GM13977 (cell line): ENCODE measurements at regions not wholly inside any gene's neighbourhood (a gene's known extent, or its start where the extent isn't known, plus 50 kb on each side); places are given as distances from the start of the nearest gene placed in this dataset.

ENCODE experiments used
- DNase-seq: peaks from one replicate; pipeline ENCODE4 v3.0.0; 2012; ENCODE audit warnings: low spot score
- in situ Hi-C: fragments of 300-500 bp; cut with MboI; formaldehyde crosslinking; loops from one replicate; pipeline ENCODE4 v1.12.0; 2022; ENCODE audit warnings: low sequenced_read_pairs, low pct_unique_long_range_greater_than_20kb, mixed read lengths, inconsistent platforms; ENCODE audit not compliant: unreplicated experiment
- TF ChIP-seq, protein P1 (sequence below): IDR thresholded peaks from 2 replicates; pipeline ENCODE4 v1.5.1; 2012; ENCODE audit warnings: mild to moderate bottlenecking, control low read depth; ENCODE audit not compliant: insufficient read depth; ENCODE audit errors: extremely low read depth, missing control alignments

DNA sequence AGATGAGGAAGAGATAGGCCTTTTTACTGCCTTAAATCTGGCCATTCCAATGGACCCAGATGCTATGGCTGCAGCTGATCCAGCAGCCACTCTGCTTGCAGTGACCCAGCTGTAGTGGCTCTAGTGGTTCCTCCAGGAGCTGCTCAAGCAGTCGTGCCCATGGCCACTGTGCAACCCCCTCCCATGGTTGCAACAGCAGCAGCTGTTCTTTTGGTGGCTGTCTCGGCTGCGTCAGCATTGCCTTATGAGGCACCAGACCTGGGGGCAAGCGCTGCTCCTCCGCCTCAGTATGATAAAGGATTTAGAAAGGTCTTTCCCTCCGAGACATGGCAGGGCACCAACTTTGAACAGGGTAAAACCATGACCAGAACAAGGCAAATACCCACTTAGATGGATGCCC, 384.9 kb upstream of the DCC start:
- no peak for DNase-seq
- in situ Hi-C loops = no loop called here
- TF ChIP-seq, protein P1, sequence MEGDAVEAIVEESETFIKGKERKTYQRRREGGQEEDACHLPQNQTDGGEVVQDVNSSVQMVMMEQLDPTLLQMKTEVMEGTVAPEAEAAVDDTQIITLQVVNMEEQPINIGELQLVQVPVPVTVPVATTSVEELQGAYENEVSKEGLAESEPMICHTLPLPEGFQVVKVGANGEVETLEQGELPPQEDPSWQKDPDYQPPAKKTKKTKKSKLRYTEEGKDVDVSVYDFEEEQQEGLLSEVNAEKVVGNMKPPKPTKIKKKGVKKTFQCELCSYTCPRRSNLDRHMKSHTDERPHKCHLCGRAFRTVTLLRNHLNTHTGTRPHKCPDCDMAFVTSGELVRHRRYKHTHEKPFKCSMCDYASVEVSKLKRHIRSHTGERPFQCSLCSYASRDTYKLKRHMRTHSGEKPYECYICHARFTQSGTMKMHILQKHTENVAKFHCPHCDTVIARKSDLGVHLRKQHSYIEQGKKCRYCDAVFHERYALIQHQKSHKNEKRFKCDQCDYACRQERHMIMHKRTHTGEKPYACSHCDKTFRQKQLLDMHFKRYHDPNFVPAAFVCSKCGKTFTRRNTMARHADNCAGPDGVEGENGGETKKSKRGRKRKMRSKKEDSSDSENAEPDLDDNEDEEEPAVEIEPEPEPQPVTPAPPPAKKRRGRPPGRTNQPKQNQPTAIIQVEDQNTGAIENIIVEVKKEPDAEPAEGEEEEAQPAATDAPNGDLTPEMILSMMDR = no peak

DNA sequence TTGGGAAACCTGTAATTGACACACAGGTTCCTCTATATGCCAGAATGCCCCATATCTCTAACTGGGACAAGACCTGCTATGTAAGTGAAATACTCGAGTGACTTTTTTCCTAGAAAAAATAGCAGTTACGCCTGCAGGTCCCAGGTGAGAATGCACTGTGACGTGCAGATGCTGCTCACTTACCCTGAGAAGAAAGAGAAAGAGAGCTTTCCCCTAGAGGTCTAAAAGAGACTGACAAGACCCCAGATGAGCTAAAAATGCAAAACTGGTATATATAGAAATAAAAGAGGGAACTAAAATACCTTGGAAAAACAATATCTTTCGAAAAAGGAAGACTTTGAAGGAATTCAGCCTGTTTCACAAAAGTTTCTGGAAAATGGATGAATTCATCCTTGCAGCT, 383.0 kb upstream of the DCC start:
- DNase-seq = no peak
- in situ Hi-C loops = no loop called here
- TF ChIP-seq, protein P1 = no peak

DNA sequence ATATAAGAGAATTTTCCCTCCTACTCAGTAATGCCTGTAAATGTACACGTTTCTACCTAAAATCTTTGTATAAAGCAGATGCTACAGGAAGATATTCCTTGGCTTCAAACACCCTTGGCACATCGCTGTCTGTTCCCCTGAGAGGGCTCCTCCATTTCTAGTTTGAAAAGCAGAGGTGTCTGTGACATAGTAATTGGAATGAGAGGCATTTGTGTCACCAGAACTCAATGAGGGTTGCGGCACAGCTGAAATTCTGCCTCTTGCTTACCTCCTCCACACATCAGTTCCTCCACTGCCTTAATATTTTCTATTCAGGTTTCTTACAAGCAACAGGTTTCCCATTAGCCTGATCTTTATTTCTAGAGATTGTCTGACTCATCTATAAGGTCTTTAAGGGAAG, 359.9 kb upstream of the DCC start:
- in situ Hi-C loops = no loop called here
- TF ChIP-seq, protein P1 = no peak
- no peak for DNase-seq

DNA sequence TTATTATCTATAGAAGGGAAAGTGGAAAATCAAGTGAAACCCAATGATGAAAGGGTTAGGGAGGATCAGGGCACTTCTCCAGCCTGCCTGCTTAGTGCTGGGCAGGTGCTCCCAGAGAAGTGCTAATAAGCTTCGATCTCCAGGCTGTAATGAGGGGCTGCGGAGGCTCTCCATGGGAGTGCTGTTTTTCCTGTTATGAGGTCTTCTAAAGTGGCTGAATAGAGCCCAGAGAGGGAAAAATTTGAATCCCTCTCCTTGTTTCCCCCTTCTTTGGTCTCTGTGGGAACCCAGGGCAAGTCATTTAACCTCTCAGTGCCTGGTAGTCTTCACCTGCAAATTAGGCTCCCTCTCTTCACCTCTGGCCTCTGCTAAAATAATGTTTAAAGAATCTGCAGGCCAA, 351.7 kb upstream of the DCC start:
- no peak for DNase-seq
- TF ChIP-seq, protein P1 = no peak
- in situ Hi-C loops = no loop called here

DNA sequence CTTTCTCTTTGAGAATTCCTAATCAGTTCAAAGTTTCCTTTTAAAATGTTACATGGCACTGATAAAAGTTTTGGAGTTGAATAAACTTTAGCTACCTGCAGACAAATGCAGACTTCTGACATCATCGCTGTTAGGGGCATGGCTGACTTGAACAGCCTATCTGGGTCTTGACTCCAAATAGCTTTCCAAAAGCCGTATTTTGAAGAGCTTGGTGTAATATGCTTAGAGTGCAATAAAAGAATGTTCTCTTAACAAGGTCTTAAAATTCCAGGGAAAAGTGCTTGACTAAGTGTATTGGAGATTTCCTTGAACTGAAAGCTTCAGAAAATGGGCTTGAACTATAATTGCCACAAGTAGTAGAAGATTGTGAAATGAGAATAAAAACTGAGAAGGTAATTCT, 342.9 kb upstream of the DCC start:
- DNase-seq = no peak
- in situ Hi-C loops = no loop called here
- TF ChIP-seq, protein P1 = no peak

DNA sequence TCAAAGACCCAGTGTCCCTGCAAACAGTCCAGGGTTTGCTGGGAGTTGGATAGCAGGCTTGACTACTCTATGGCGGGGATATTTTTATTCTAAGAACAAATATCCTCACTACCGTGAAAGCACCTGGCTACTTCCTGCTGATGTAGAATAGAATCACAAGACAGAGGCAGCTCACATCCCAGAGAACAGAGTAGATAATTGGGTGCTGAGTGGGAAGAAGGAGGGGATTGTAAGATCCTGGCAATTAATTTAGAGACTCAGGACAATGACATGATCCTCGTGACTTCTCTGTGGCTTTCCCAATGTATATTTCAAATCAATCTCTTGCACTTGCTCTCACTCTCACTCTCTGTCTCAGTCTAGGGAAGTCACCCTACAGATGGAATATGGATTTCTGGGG, 341.9 kb upstream of the DCC start:
- in situ Hi-C loops = no loop called here
- TF ChIP-seq, protein P1 = no peak
- no peak for DNase-seq

DNA sequence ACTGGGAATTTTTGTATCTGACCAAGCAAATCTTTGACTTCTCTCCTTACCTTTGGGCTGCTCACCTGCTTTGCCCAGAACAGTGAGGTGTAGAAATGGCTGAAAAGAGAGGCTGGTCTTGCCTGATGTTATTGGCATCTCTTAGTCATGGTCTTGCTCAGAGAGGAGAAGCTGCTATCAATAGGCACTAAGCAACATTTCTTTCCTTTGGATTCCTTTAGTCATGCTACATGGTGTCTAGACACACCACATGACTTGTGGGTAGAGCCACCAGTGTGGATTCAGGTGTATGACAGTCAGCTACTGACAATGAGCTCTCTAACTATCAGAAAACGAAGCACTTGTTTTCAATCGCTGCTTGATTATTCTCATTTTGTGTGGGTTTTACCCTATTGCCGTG, 341.3 kb upstream of the DCC start:
- TF ChIP-seq, protein P1 = no peak
- DNase-seq = no peak
- in situ Hi-C loops = no loop called here
